ENCODE measurements at regions not wholly inside any gene's neighbourhood (a gene's known extent, or its start where the extent isn't known, plus 50 kb on each side); places are given as distances from the start of the nearest gene placed in this dataset.

DNA sequence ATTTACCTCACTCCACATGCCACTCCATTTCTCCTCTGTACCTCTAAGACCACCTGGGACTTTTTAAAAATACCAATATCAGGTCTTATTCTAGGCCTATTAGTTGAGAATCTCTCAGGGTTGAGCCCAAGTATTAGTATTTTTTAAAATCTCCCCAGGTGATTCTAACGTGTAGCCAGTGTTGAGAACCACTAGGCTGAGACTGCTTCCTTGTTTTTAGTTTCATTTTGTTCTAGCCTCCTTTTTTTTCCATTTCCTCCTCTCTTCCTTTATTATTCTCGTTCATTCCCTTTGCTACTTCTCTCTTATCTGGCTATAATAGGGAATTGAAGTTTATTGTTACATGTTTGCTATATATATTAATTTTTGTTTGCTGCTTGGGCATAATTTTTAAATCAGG lies 217.8 kb upstream of the CD96 start:
- Histone ChIP-seq H3K27me3 (ENCODE audit: insufficient read depth, low read length) (no peaks in the 10 kb centered on the region), H3K9me3 (ENCODE audit: low read length) (no peaks in the 10 kb centered on the region), H3K9me2 (ENCODE audit: low read depth, low read length) (no peaks in the 10 kb centered on the region), H3K79me2 (ENCODE audit: insufficient read depth, low read length) (no peaks in the 10 kb centered on the region), H3K4me3 (ENCODE audit: low read depth, low read length, poor library complexity, severe bottlenecking) (peak overlapping the region; percentile 21), H3K27ac (ENCODE audit: low read depth, low read length, poor library complexity, severe bottlenecking) (peak overlapping the region; percentile 46), H3K9ac (ENCODE audit: low read length) (no peak overlapping the region; the same call in 1 of the 2 replicates), H3K4me2 (ENCODE audit: low read length) (peak overlapping the region; percentile 49), H4K20me1 (ENCODE audit: insufficient read depth, low read length) (no peaks in the 10 kb centered on the region), H3K4me1 (ENCODE audit: insufficient read depth, low read length, severe bottlenecking) (peaks cover 31% of the 10 kb centered on the region), H2AFZ (ENCODE audit: low read length) (peak overlapping the region; percentile 88), H3K36me3 (ENCODE audit: insufficient read depth, low read length) (no peaks in the 10 kb centered on the region), H3F3A (ENCODE audit: insufficient read depth, low read length) (no peaks in the 10 kb centered on the region)
- TF ChIP-seq, protein P1, sequence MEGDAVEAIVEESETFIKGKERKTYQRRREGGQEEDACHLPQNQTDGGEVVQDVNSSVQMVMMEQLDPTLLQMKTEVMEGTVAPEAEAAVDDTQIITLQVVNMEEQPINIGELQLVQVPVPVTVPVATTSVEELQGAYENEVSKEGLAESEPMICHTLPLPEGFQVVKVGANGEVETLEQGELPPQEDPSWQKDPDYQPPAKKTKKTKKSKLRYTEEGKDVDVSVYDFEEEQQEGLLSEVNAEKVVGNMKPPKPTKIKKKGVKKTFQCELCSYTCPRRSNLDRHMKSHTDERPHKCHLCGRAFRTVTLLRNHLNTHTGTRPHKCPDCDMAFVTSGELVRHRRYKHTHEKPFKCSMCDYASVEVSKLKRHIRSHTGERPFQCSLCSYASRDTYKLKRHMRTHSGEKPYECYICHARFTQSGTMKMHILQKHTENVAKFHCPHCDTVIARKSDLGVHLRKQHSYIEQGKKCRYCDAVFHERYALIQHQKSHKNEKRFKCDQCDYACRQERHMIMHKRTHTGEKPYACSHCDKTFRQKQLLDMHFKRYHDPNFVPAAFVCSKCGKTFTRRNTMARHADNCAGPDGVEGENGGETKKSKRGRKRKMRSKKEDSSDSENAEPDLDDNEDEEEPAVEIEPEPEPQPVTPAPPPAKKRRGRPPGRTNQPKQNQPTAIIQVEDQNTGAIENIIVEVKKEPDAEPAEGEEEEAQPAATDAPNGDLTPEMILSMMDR (IDR thresholded peaks at IDR 0.05; ENCODE audit: low read length): no peak
- TF ChIP-seq EZH2 (IDR thresholded peaks at IDR 0.05; ENCODE audit: borderline replicate concordance, low read length): no peak

DNA sequence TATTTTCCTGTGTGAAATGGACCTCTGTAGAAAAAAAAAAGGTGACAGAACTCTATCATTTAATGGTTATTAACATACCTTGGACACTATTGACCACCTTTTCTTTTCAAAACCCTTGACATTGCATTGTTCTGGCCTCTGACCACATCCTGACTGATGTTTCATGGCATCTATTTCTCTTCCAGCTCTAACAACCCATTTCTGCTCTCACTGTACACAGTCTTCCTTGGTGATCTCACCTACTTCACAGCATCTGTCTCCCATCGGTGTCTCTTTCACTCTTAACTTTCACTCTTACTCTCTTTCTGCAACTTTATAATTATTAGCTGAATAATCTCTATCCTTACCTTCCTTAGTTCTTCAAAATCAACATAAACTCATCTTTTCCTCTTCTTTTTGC lies 217.4 kb upstream of the CD96 start:
- no peak overlapping the region for H2AFZ ChIP-seq (ENCODE audit: low read length)
- no peak for TF ChIP-seq EZH2 (IDR thresholded peaks at IDR 0.05; ENCODE audit: borderline replicate concordance, low read length)
- TF ChIP-seq, protein P1 (IDR thresholded peaks at IDR 0.05; ENCODE audit: low read length): no peak

DNA sequence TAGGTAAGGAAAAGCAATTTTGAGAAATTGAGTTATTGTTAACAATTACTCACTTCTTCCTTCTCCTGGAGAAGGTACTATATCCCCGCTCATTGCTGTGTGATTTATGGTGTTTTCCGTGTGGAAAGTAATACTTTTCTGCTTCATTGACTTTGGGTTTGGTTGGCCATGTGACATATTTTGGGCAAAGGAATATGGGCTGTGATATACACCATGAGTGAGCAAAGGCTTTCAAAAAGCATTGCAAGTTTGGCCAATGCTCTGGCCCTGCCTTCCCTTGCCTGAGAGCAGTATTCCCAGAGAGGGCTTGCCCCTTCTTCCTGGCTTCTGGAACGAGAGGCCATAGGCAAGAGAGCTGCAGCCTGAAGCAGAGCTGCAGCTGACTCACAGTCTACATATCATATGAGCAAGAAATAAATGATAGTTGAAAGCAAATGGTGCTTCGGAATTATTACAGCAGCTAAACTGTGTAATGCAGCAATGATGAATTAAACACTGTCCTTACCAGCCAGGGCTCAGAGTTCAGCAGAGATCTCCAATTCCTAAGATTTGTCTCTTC lies 216.8 kb upstream of the CD96 start:
- H3K27ac ChIP-seq (ENCODE audit: low read depth, low read length, poor library complexity, severe bottlenecking): no peak overlapping the region
- no peaks in the 10 kb centered on the region for H4K20me1 ChIP-seq (ENCODE audit: insufficient read depth, low read length)
- H3K9me3 ChIP-seq (ENCODE audit: low read length): no peaks in the 10 kb centered on the region
- no peak overlapping the region for H3K4me2 ChIP-seq (ENCODE audit: low read length)
- H3K9ac ChIP-seq (ENCODE audit: low read length): no peak overlapping the region
- no peak overlapping the region for H3K4me3 ChIP-seq (ENCODE audit: low read depth, low read length, poor library complexity, severe bottlenecking)
- H3K9me2 ChIP-seq (ENCODE audit: low read depth, low read length): no peaks in the 10 kb centered on the region
- H3K36me3 ChIP-seq (ENCODE audit: insufficient read depth, low read length): no peaks in the 10 kb centered on the region
- no peaks in the 10 kb centered on the region for H3F3A ChIP-seq (ENCODE audit: insufficient read depth, low read length)
- H2AFZ ChIP-seq (ENCODE audit: low read length): no peak overlapping the region
- TF ChIP-seq, protein P1 (IDR thresholded peaks at IDR 0.05; ENCODE audit: low read length): no peak
- no peak for TF ChIP-seq EZH2 (IDR thresholded peaks at IDR 0.05; ENCODE audit: borderline replicate concordance, low read length)
- no peaks in the 10 kb centered on the region for H3K79me2 ChIP-seq (ENCODE audit: insufficient read depth, low read length)
- no peaks in the 10 kb centered on the region for H3K27me3 ChIP-seq (ENCODE audit: insufficient read depth, low read length)
- peaks cover 31% of the 10 kb centered on the region for H3K4me1 ChIP-seq (ENCODE audit: insufficient read depth, low read length, severe bottlenecking)

More for the DNA sequence above, 217.4 kb upstream of the CD96 start:
- Histone ChIP-seq H3F3A (ENCODE audit: insufficient read depth, low read length) (no peaks in the 10 kb centered on the region), H3K9me2 (ENCODE audit: low read depth, low read length) (no peaks in the 10 kb centered on the region), H3K27me3 (ENCODE audit: insufficient read depth, low read length) (no peaks in the 10 kb centered on the region), H3K36me3 (ENCODE audit: insufficient read depth, low read length) (no peaks in the 10 kb centered on the region), H3K27ac (ENCODE audit: low read depth, low read length, poor library complexity, severe bottlenecking) (no peak overlapping the region), H3K4me2 (ENCODE audit: low read length) (peak overlapping the region; percentile 49), H3K9ac (ENCODE audit: low read length) (no peak overlapping the region), H3K79me2 (ENCODE audit: insufficient read depth, low read length) (no peaks in the 10 kb centered on the region), H3K4me3 (ENCODE audit: low read depth, low read length, poor library complexity, severe bottlenecking) (peak overlapping the region; percentile 21), H4K20me1 (ENCODE audit: insufficient read depth, low read length) (no peaks in the 10 kb centered on the region), H3K4me1 (ENCODE audit: insufficient read depth, low read length, severe bottlenecking) (peaks cover 31% of the 10 kb centered on the region), H3K9me3 (ENCODE audit: low read length) (no peaks in the 10 kb centered on the region)
